Suppressor macrophage (primary cell): ENCODE measurements at regions not wholly inside any gene's neighbourhood (a gene's known extent, or its start where the extent isn't known, plus 50 kb on each side); places are given as distances from the start of the nearest gene placed in this dataset.

Experiments used
- DNase-seq, 4 experiments: peaks; one replicate each; pipeline ENCODE4 v3.0.0-alpha.2; 2020 to 2022

DNA sequence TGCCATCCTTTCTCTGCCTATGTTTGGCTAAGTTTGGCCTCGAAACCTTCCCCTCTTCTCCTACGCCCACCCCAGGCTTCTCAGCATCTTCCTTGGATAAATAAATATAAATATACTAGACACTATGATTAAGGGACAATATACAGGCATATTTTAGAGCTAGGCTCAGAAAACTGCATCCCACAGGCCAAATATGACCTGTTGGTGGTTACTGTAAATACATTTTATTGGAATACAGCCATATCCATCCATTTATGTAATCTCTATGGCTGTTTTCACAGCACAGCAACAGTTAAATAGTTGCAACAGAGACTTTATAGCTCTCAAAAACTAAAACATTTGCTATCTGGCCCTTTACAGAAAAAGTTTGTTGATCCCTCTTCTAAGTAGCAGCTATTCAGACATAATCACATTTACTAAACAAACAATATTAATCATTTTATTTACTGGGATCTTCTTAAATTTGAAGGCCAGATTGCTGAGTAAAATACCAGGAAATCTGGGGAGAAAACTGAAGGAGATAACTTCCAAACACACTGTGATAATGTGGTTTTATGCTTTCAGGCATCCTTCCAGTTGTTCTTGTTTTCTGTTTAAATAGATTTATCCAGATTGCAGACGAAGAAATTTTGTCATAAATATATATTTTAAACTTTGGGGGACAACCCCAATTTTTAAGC lies 269.7 kb upstream of the THRB start:
- DNase-seq = no peak

DNA sequence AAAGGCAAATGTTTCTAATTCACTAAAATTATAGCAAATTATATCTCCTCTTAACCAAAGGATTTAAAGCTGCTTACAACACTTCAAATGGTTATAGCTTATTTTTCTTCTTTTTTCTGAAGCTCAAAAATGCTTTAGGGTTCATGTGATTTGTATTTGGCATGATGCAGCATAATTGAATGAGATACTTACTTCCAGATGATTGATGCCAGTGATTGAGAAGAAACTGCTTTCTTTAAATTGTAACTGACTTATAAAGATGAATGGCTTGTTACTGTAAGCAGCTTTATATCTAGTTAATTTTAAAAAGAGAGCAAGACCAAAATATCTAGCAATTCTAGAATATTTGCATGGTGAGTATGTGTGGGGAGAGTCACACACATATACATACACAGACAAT lies 270.7 kb upstream of the THRB start:
- no peak for DNase-seq

DNA sequence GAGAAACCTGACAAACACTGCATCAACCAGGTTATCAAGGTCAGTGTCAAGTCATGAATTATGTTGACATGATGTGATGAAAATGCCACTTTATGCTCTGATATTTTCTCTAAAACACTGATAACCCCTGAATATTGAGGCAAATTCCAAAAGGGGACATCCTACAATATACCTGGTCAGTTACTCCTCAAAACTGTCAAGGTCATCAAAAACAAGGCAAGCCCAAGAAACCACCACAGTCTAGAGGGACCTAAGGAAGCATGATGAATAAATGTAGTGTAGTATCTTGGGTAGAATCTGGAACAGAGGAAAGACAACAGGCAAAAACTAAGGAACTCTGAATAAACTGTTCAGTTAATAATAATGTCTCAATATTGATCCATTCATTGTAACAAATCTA lies 275.3 kb upstream of the THRB start:
- no peak for DNase-seq

DNA sequence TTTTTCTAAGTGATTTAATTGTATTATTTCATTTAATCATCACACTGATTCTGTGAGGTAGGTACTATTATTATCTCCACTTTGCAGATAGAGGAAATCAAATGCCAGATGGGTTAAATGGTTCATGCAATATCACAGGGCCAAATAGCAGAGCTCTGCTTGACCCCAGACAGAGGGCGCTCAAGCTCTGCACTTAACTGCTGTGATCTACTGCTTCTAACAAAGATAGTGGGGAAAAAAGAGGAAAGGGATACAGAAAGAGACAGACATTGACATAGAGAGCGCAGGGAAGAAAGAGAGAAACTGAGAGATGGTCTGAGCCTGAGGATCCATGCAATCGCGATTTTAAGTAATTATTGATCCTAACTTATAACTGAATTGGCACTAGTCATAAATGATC lies 279.1 kb upstream of the THRB start:
- peak; percentile 14 to 59 (median 40) for DNase-seq

DNA sequence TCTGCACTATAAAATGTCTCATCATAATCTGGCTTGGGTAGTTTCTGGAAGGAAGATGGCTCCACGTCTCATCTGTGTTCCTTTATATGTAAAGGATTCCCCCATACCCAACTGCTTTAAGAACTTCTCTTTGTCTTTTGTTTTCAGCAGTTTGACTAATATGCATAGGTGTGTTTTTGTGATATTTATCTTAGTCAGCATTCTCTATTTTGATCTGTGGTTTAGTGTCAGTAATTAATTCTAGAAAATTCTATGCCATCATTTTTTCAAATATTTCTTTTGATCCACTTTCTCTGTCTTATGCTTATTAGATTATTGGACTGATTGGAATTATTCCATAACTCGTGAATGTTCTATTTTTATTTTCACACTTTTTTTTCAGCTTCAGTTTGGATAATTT lies 286.3 kb upstream of the THRB start:
- DNase-seq = no peak

DNA sequence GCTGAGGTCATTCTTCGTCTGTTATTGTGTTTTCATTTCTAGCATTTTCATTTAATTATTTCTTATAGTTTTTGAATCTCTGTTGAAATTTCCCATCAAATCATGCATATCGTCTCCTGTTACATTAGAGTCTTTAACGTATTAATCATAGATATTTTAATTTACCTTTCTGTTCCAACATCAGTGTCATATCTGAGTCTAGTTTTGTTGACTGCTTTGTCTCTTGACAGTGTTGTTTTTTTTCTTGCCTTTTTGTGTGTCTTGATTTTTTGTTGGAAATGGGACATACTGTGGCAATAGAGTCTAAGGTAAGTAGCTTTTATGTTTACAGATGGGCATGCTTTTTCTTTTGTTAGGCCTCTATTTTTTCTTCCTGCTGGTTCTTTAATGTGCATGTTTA lies 286.8 kb upstream of the THRB start:
- DNase-seq = no peak

DNA sequence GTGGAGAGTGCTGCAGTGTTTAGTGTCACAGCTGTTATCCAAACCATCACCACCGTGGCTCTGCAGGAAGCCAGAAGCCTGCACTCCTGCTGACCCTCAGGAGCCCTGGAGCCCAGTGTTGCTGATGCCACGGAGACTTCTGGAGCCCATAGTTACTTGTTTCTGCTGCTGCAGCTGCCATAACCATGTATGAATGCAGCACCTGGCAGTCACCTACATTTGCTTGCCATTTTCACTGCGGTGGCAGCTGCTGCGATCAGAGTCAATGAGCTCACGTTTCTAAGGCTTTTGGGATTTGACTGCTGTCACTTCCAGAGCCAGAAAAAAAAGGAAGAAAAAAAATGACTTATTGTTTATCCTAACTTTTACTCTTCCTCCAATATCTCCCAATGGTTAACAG lies 299.2 kb upstream of the THRB start:
- DNase-seq = no peak

DNA sequence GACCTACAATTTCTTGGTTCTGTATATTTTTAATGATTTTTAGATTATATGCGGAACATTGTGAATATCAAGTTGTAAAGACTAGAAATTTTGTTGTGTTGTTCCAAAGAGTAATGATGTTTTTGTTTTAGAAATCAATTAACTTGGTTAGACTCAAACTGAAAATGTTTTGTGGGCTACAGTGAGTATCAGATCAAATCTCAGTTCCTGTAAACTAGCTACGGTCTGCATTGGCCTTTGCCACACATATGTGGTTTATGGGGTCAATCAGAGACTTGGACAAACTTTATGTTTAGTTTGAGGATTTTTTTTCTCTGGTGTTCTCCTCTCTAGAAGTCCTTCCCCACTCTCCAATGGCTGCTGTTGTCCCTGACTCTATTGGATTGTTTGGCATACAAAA lies 308.0 kb upstream of the THRB start:
- DNase-seq = no peak

DNA sequence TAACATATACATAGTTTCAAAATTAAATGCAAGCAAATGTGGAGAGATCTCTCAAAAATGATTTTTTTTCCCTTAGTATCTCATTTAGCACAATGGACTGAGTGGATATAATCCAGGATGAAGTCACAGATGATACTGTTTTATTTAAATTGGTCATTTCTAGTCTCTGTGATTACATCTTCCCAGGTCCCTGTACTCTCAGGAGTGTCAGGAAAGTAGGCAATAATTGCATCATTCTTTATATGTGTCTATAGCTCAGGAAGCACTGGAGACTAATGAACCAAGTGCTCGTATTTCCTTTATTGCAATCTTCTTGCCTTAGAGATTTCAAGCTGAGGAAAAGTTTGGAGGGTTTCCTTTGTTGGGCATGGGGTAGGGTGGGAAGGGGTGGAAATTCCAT lies 309.4 kb upstream of the THRB start:
- no peak for DNase-seq

DNA sequence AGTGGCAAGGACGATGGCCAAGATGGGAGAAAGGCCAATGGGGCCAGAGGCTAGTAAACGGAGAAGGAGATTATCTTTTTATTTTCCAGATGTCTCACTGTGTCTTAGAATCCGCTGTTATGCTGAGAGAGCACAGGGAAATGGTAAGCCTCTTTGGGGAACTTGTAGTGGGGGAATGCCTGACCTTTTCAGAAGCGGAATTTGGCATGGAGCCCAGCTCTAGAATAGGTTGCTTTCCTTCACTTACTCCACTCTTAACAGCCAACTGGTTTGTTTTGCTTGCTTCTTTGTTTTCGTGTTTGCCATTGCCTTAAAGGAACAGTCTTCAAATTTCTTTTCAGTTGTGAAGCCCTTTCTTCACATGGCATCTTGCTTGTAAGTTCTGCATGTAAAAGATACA lies 316.2 kb upstream of the THRB start:
- peak in 2 of 4 experiments; percentile 3 to 10 for DNase-seq

DNA sequence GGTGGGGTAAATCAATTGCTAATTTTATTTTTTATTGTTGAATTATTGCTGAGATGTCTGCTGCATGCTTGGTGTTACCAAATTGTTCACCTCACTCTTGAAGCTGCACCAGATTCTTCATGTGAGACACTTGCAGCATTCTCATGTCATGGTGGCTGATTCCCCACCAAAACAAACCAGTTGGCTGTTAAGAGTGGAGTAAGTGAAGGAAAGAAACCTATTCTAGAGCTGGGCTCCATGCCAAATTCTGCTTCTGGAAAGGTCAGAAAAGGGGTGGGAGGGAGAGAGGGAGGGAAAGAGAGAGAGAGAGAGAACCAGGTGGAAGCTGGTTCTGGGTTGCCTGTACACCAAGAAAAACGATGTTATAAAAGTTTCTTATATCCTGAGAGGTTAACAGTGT lies 317.5 kb upstream of the THRB start:
- no peak for DNase-seq

DNA sequence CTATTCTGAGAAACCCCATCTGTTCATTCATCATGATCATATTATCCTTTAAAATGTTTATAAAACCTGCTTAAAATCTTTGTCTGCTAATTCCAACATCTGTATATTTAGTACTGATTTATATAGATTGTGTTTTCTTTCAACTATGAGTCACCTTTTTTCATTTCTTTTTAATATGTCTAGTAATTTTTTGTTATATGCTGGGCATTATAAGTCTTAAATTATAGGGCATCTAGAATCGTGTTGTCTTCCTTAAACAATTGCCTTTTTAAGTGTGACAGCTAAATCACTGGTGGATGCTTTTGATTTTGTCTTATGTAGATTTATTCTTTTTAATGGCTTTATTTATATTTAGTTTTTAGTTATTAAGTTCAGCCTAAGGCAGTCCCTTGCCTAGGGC lies 323.4 kb upstream of the THRB start:
- DNase-seq = no peak

DNA sequence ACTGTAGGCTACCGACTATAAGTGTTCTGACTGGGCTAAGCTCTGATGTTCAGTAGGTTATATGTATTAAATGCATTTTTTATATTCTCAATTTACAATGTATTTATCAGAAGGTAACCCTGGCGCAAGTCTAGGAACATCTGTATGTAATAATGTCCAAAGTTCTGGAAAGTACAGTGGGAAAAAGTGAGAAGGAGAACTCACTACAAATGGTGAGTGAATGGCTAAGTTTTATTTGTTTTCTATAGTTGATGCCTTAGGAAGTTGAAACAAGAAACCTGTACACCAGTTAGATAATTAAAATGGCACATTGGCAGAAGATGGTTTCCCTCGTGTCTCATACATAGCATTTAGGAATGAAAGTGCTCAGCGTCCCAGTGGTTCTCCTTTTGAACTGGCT lies 333.4 kb upstream of the THRB start:
- no peak for DNase-seq

DNA sequence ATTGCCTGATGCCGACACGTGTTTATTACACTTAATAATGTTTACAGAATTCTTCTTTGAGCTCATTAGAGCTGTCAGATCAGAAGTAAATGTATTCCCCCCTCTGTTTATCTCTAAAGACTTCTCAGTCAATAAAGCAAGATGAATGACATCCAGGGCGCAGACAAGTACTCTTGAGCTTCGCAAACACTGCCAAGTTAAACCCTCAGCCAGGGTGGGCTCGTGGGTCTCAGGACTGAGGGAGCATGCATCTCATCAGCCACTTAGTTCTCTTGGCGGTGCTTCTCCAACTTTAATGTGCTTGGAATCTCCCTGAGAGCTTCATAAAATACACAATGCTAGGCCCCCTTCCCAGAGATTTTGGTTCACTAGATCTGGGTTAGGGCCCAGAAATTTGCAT lies 333.9 kb upstream of the THRB start:
- DNase-seq = no peak

DNA sequence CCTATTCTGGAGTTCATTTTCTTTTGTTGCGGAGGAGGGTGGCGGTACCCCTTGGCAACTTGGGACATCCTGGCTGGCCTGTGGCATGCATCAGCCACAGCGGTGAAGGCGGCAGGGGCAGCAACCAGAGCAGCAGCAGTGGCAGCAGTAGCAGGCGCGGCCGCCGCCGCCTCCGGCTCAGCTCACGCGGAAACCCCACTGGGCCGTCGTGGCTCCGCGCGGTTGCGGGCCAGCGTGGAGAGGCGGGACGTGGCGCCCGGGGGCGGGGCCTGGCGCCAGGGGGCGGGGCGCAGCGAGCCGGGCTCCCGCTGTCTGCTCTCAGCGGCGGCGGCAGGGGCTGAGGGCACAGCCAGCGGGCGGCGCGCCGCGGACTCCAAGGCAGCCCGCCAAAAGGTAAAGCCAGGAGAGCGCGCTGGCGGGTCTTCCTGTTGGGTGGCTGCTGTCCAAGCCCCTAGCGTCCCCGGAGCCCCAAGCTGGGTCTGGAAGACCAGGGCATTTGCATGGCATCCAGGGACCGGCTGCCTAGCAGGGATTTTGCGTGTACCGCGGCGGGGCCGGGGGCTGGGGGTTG lies 334.4 kb upstream of the THRB start:
- peak in 2 of 4 experiments; percentile 1 to 5 for DNase-seq

DNA sequence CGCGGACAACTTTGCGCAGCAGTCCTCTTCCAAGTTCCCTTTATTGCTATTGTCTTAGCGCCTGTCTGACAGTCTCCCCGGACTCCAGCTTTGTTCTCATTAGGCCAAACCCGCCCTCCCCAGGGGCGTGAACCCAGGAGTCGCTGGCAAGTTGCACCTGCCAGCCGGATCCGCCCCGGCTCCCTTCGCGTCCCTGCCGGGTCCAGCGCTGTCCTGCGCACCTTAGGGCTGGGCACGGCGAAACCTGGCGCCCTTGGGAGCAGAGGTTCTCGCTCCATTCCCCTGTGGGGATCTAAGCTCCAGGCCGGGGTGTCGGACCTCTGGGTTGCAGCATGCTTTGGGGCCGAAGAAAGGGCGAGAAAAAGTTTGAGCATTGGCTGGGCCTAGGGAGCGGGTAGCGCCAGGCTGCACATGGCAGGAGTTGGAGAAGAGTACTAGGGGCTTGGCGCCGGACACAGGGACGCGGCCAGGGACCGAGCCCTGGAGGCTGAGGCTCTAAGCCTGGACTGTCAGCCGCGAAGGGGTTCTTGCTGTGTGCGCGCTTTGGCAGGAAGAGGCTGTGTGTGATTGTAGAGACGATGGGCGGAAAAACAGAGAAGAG lies 335.1 kb upstream of the THRB start:
- peak in 1 of 4 experiments; percentile 2 for DNase-seq

DNA sequence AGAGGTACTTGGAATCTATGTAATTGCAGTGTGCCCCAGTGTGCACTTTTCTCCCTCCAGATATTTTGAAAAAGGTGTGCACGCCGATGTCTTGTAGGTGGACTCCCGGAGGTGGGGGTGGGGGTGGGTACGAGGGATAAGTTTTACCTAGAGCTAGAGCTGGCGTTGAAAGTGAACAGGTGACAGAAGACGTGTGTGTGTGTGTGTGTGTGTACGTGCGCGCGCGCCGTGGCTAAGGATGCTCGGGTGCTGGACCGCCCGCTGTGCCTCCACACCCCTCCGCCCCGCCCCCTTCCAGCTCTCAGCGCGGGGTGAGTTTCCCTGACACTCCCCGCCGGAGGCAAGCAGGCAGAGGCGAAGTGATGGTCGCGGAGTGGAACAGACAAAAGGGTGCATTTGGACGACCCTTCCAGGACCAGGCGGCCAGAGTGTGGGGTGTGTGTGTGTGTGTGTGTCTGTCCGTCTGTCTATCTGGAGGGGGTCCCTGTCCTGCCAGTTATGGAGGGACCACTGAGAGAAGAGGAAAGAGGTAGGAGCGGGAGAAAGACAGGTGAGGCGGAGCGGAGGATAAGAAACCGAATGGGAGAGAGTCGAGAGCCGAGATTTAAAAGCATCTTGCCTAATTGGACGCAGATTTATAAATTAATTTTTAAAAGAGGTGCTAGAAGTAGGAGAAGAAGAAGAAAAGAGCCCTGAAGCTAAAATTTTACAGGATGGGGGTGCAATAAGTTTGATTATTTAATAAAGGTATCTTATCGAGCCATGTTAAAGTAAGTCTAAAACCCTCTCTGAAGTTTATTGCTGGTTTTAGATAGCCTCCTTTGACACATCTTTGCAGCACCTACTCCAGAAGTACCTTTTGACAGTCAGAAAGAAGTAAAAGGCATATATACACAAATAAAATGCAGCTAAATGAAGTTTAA lies 335.8 kb upstream of the THRB start:
- no peak for DNase-seq

DNA sequence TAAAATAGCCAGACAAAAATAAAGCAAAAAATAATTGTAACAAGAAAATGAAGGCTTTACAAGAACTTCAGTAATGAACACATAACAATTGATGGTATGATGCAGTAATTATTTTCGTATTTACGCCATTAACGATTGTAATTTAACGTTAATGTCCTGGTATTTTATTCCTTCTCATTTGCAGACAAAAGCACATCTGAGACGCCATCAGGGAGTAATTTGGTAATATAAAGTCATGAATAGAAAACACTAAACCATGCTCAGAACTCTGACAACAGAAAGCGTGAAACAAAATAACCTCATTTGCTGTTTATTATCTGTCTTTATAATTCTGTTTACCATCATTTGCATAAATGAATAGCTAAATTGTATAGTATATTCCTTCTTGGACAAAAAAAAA lies 336.6 kb upstream of the THRB start:
- DNase-seq = no peak

DNA sequence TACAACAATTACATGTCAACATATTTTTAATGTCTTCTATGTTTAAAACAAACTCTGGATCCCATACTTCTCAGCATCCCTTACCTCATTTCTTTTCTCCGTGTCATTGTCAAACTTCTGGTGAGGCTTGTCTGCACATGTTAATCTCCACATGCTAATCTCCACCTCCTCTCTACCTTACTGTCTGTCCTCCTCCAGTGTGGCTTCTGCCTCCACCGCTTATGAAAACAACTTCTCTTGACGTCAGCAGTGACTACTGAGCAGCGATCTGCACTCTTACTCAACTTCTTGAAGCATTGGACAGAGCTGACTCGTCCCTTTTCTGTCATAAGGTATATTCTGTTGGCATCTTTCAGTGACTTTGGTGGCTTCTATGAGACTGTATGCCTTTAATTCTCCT lies 338.2 kb upstream of the THRB start:
- no peak for DNase-seq

DNA sequence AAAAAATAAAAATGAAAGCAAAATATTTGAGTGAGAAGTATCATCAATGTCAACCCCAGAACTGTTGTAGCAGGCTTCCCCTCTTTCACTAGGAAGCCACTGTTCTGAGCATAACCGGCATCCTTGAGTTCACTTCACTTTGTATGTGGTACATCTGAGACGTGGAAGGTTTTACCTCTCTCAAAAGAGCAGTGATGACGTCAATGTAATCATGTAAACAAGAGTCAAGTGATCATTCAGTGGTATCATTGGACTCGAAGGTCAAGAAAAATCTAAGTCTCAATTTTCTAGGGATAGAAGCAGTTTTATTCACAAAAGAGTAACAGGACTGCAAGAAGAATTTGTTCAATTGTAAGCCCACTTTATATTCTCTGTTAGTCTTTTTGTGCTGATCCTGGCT lies 339.8 kb upstream of the THRB start:
- no peak for DNase-seq

DNA sequence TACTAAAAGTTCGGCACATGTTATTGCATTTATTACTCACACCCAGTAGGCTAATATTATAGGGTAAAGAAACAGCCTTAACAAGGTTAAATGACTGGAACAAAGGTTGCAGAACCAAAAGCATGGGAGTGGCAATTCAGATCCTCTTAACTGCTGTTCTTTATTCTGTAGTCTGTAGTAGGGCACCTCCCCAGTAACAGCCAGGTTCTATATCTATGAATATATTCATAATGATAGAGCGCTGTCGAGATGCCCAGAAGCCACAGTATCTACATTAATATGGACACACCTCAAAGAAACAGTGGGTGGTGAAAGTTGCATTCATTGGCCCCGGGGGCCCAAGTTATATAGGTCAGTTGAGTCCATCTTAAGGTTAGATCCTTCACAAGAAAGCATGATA lies 340.9 kb upstream of the THRB start:
- DNase-seq = no peak

DNA sequence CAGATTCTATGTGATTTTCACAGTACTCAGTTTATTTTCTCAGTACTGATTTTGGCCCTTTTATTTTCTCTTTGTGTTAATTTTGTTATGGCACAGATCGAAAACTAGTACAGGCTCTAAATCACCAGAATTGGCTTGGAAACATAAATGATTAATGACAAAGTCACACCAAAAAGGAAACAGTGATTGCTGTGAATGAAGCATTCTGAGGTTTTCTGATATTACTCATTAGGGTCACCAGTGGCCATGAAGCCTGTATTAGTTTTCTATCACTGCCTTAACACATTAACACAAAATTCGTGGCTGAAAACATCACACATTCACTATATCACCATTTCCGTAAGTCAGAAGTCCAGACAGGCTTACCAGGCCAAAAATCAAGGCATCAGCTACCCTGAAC lies 343.0 kb upstream of the THRB start:
- no peak for DNase-seq

DNA sequence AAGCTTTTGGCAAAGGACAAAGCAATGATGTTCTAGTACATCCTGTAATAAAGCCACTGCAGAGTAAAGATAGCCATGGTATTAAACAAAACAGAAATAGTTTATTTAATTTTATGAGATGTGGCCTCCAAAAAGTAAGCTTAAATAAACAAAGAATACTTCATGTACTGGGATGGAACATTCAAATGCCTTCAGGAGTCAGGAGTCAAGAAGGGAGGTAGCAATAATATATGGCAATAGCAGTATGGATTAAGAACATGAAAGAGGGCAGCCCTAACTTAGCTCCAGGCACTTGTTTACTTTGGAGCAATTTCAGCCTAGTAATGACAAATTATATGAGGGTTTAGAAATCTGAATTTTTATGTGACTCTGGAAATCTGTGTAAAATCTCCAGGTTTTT lies 343.9 kb upstream of the THRB start:
- DNase-seq = no peak

DNA sequence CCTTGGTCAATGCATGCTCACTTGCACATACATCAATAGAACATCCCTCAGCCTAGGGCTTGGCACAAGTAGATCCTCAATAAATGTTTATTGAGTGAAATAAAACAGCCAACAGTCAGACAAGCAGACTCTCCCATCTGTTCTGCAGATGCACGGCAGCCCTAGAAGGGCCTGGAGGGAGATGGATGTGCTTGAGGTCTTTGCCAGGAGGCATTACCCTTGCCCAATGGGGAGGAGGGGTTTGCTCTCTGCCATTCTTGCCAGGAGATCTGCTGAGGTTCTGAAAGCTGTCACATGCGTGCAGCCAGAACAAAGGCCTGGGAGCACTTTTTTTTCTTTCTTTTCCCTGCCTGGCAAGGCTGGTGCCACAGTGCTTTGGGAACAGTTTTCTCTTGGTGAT lies 349.3 kb upstream of the THRB start:
- DNase-seq = no peak
